SH-SY5Y (cell line): ENCODE measurements at regions not wholly inside any gene's neighbourhood (a gene's known extent, or its start where the extent isn't known, plus 50 kb on each side); places are given as distances from the start of the nearest gene placed in this dataset.

ENCODE experiments used
- GATA2 ChIP-seq: IDR thresholded peaks from 2 replicates; pipeline ENCODE4 v1.6.1; 2011; ENCODE audit warnings: mild to moderate bottlenecking, low read depth, low read length
- GATA3 ChIP-seq: IDR thresholded peaks from 2 replicates; pipeline ENCODE4 v1.6.1; 2011; ENCODE audit warnings: low read depth, mild to moderate bottlenecking, low read length, moderate library complexity

DNA sequence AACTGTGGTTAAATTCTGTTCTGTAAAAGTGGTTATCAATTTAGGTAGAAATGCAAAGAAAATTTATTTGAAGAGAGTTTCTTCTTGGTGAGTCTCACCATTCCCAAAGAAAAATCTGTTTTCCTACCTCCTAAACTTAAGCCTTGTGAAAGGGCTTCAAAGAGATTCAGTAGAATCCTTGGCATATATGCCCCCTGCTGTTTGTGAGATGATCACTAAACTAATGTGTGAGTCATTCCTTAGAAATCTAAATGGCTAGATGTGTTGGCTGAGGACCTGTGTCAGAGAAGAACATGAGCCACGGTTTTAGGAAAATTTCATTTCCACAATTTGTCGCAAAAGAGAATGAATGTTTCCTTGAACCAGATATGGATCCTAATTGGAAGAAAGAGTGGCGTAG is 260.9 kb downstream of the SLC7A11 start:
- TF ChIP-seq GATA3: no peak
- no peak for TF ChIP-seq GATA2
